ENCODE measurements at regions not wholly inside any gene's neighbourhood (a gene's known extent, or its start where the extent isn't known, plus 50 kb on each side); places are given as distances from the start of the nearest gene placed in this dataset.

DNA sequence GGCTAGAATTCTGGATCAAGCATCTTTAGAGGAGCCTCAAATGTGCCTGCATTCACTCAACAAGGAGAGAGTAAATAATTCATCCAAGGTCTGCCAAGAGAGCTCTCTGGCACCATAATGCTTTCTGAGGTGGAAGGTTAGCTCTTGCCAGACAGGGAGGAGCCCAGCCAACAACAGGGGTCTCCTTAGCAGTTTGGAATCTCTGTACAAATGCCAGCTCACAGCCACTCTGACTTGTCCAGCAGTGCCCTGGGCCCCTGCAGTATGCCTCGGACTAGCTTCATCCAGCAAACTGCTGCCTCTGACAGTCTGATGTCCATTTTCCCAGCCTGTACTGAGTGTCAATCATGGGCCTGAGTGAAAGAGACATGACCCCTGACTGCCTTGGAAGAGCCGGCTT, 127.2 kb upstream of the SLC44A1 start:
- no peak for ATAC-seq (ENCODE audit: poor library complexity)
- POLR2A ChIA-PET: no interaction called here
- peaks cover 45% of the 10 kb centered on the region for H3K4me1 Mint-ChIP-seq (ENCODE audit: low read depth)

DNA sequence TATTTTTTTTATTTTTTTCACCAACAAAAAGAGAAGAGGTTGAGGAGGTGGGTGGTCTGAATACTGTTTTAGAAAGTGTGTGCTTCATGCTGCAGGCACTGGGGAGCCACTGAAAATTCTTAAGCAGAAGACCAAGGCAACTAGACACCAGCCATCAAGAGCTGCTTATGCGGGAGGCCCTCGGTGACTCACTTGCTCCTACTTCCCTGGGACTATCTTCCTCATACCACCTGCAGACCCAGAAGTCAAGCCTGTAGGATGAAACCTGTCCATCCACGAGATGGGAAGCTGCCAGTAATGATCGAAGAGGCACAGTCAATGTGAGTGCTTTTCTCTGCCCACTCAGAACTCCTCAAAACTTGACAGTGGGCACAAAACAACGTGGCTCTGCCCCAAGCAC, 125.8 kb upstream of the SLC44A1 start:
- TF ChIP-seq, protein P1, sequence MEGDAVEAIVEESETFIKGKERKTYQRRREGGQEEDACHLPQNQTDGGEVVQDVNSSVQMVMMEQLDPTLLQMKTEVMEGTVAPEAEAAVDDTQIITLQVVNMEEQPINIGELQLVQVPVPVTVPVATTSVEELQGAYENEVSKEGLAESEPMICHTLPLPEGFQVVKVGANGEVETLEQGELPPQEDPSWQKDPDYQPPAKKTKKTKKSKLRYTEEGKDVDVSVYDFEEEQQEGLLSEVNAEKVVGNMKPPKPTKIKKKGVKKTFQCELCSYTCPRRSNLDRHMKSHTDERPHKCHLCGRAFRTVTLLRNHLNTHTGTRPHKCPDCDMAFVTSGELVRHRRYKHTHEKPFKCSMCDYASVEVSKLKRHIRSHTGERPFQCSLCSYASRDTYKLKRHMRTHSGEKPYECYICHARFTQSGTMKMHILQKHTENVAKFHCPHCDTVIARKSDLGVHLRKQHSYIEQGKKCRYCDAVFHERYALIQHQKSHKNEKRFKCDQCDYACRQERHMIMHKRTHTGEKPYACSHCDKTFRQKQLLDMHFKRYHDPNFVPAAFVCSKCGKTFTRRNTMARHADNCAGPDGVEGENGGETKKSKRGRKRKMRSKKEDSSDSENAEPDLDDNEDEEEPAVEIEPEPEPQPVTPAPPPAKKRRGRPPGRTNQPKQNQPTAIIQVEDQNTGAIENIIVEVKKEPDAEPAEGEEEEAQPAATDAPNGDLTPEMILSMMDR (IDR thresholded peaks at IDR 0.05): no peak
- ChIA-PET CTCF (no interaction called here), POLR2A (interaction anchor here (1.7 kb wide), 1 partner anchor 9 kb away, joined by 5 read pairs; no protein-coding TSS in a partner anchor)
- Histone ChIP-seq H3K27ac (ENCODE audit: low read depth in 1 of 2, low read length in 2 of 2) (no peak overlapping the region), H3K4me1 (ENCODE audit: insufficient read depth, low read length) (peaks cover 29% of the 10 kb centered on the region), H3K36me3 (ENCODE audit: insufficient read depth, low read length) (no peaks in the 10 kb centered on the region), H3K27me3 (ENCODE audit: control insufficient read depth in 1 of 2, insufficient read depth in 2 of 2, low read length in 2 of 2) (no peaks in the 10 kb centered on the region), H3K9me3 (ENCODE audit: control insufficient read depth in 1 of 2, insufficient read depth in 1 of 2, low read length in 2 of 2) (no peaks in the 10 kb centered on the region), H3K4me3 (ENCODE audit: low read length) (no peak overlapping the region)
- intact Hi-C loops (cut with DNase I, micrococcal nuclease): no loop called here
- Mint-ChIP-seq H3K9me3 (no peaks in the 10 kb centered on the region), H3K27ac (no peak overlapping the region), H3K36me3 (ENCODE audit: low read depth) (no peaks in the 10 kb centered on the region), H3K4me1 (ENCODE audit: low read depth) (peaks cover 45% of the 10 kb centered on the region), H3K4me3 (no peak overlapping the region), H3K27me3 (no peaks in the 10 kb centered on the region)
- ATAC-seq (ENCODE audit: poor library complexity) (no peak), DNase-seq (no peak)

More for the DNA sequence above, 127.2 kb upstream of the SLC44A1 start:
- no peak overlapping the region for H3K4me3 Mint-ChIP-seq
- H3K27me3 ChIP-seq (ENCODE audit: control insufficient read depth in 1 of 2, insufficient read depth in 2 of 2, low read length in 2 of 2): no peaks in the 10 kb centered on the region
- H3K27ac Mint-ChIP-seq: no peak overlapping the region
- H3K4me1 ChIP-seq (ENCODE audit: insufficient read depth, low read length): peaks cover 31% of the 10 kb centered on the region
- no peak for DNase-seq
- no peaks in the 10 kb centered on the region for H3K9me3 ChIP-seq (ENCODE audit: control insufficient read depth in 1 of 2, insufficient read depth in 1 of 2, low read length in 2 of 2)
- no peaks in the 10 kb centered on the region for H3K9me3 Mint-ChIP-seq
- H3K4me3 ChIP-seq (ENCODE audit: low read length): no peak overlapping the region
- TF ChIP-seq, protein P1 (IDR thresholded peaks at IDR 0.05): no peak
- H3K36me3 ChIP-seq (ENCODE audit: insufficient read depth, low read length): no peaks in the 10 kb centered on the region
- CTCF ChIA-PET: no interaction called here
- intact Hi-C loops (cut with DNase I, micrococcal nuclease): no loop called here
- H3K36me3 Mint-ChIP-seq (ENCODE audit: low read depth): no peaks in the 10 kb centered on the region
- no peaks in the 10 kb centered on the region for H3K27me3 Mint-ChIP-seq
- no peak overlapping the region for H3K27ac ChIP-seq (ENCODE audit: low read depth in 1 of 2, low read length in 2 of 2)

DNA sequence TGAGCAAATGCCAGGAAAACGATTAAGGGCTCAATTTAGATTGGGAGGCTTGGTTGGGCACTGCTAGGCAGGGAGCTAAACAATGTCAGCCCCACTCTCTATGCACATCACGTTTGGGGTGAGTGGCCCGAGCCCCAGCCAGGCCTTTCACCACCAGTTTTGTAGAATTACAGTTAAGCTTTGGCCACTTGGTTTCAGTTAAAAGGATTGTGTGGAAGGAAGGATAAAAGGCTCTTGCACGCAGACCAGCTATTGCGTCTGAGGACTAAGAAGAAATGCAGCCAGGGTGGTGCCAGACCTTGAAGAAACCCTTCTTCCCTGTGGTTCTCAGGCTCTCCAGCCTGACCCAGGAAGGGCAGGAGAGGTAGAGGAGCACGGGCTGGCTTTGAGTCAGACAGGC, 125.3 kb upstream of the SLC44A1 start:
- no peak for DNase-seq
- Histone ChIP-seq H3K36me3 (ENCODE audit: insufficient read depth, low read length) (no peaks in the 10 kb centered on the region), H3K4me1 (ENCODE audit: insufficient read depth, low read length) (peaks cover 23% of the 10 kb centered on the region), H3K27ac (ENCODE audit: low read depth in 1 of 2, low read length in 2 of 2) (no peak overlapping the region), H3K27me3 (ENCODE audit: control insufficient read depth in 1 of 2, insufficient read depth in 2 of 2, low read length in 2 of 2) (no peaks in the 10 kb centered on the region), H3K4me3 (ENCODE audit: low read length) (no peak overlapping the region), H3K9me3 (ENCODE audit: control insufficient read depth in 1 of 2, insufficient read depth in 1 of 2, low read length in 2 of 2) (no peaks in the 10 kb centered on the region)
- peaks cover 40% of the 10 kb centered on the region for H3K4me1 Mint-ChIP-seq (ENCODE audit: low read depth)
- ChIA-PET CTCF (no interaction called here), POLR2A (interaction anchor here (1.7 kb wide), 1 partner anchor 9 kb away, joined by 5 read pairs; no protein-coding TSS in a partner anchor)
- no peak overlapping the region for H3K27ac Mint-ChIP-seq
- TF ChIP-seq, protein P1 (IDR thresholded peaks at IDR 0.05): no peak
- no peaks in the 10 kb centered on the region for H3K27me3 Mint-ChIP-seq
- intact Hi-C loops (cut with DNase I, micrococcal nuclease): no loop called here
- no peaks in the 10 kb centered on the region for H3K9me3 Mint-ChIP-seq
- ATAC-seq (ENCODE audit: poor library complexity): no peak
- H3K36me3 Mint-ChIP-seq (ENCODE audit: low read depth): no peaks in the 10 kb centered on the region
- H3K4me3 Mint-ChIP-seq: no peak overlapping the region
